ENCODE measurements at regions not wholly inside any gene's neighbourhood (a gene's known extent, or its start where the extent isn't known, plus 50 kb on each side); places are given as distances from the start of the nearest gene placed in this dataset.

- Histone ChIP-seq H3K27ac (ENCODE audit: low read depth, low read length) (no peak overlapping the region), H3K36me3 (ENCODE audit: control insufficient read depth in 1 of 2, insufficient read depth in 2 of 2, low read length in 2 of 2) (no peaks in the 10 kb centered on the region), H3K9ac (ENCODE audit: low read length) (no peak overlapping the region), H3K79me2 (ENCODE audit: insufficient read depth, low read length) (no peaks in the 10 kb centered on the region), H3K27me3 (ENCODE audit: insufficient read depth, low read length) (no peaks in the 10 kb centered on the region), H2AFZ (ENCODE audit: low read depth, low read length, poor library complexity, severe bottlenecking) (no peak overlapping the region), H3K9me3 (ENCODE audit: control insufficient read depth in 1 of 2, insufficient read depth in 1 of 2, low read depth in 1 of 2, low read length in 2 of 2) (no peaks in the 10 kb centered on the region), H3K4me3 (replicated peaks in 1 of 2; ENCODE audit: low read depth in 1 of 2, low read length in 2 of 2) (no peak overlapping the region), H3K9me2 (ENCODE audit: insufficient read depth) (no peaks in the 10 kb centered on the region; the same call in 1 of the 2 replicates), H3K4me2 (ENCODE audit: low read length) (no peak overlapping the region), H3K4me1 (ENCODE audit: control insufficient read depth in 1 of 2, insufficient read depth in 2 of 2, low read length in 2 of 2) (peaks cover 5 to 6% of the 10 kb centered on the region in 2 experiments), H4K20me1 (ENCODE audit: insufficient read depth) (no peaks in the 10 kb centered on the region)
- DNase-seq (ENCODE audit: low read depth, low spot score) (no peak), ATAC-seq (no peak)
- intact Hi-C loops (cut with micrococcal nuclease), result no loop called here
- no TSS peak for BruUV-seq (replicated peaks)
- ChIA-PET CTCF (no interaction called here), POLR2A (no interaction called here), RAD21 (ENCODE audit: low non-redundant PET in 1 of 2, low total read pairs in 2 of 2, uncharacterized antibody in 2 of 2, unreplicated experiment in 2 of 2) (no interaction called here)
- TF ChIP-seq, protein P1, sequence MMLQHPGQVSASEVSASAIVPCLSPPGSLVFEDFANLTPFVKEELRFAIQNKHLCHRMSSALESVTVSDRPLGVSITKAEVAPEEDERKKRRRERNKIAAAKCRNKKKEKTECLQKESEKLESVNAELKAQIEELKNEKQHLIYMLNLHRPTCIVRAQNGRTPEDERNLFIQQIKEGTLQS (IDR thresholded peaks at IDR 0.05), result no peak
- no peak for TF ChIP-seq EZH2phosphoT487 (IDR thresholded peaks at IDR 0.05; ENCODE audit: borderline replicate concordance)
- no peak for TF ChIP-seq REST (IDR thresholded peaks at IDR 0.05; ENCODE audit: low read depth)
- no peak for TF ChIP-seq SRF (IDR thresholded peaks at IDR 0.05; ENCODE audit: low read depth)
- TF ChIP-seq, protein P2, sequence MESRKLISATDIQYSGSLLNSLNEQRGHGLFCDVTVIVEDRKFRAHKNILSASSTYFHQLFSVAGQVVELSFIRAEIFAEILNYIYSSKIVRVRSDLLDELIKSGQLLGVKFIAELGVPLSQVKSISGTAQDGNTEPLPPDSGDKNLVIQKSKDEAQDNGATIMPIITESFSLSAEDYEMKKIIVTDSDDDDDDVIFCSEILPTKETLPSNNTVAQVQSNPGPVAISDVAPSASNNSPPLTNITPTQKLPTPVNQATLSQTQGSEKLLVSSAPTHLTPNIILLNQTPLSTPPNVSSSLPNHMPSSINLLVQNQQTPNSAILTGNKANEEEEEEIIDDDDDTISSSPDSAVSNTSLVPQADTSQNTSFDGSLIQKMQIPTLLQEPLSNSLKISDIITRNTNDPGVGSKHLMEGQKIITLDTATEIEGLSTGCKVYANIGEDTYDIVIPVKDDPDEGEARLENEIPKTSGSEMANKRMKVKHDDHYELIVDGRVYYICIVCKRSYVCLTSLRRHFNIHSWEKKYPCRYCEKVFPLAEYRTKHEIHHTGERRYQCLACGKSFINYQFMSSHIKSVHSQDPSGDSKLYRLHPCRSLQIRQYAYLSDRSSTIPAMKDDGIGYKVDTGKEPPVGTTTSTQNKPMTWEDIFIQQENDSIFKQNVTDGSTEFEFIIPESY (IDR thresholded peaks at IDR 0.05; ENCODE audit: extremely low read depth, insufficient replicate concordance, low read length), result no peak
- no peak for TF ChIP-seq EZH2 (IDR thresholded peaks at IDR 0.05)
- TF ChIP-seq CBX3 (IDR thresholded peaks at IDR 0.05; ENCODE audit: low read depth), result no peak
- no peak for TF ChIP-seq JUND (IDR thresholded peaks at IDR 0.05)
- TF ChIP-seq SIN3A (IDR thresholded peaks at IDR 0.05; ENCODE audit: low read depth), result no peak
- no peak for TF ChIP-seq POLR2AphosphoS5 (IDR thresholded peaks at IDR 0.05; ENCODE audit: low read depth, low read length)
- no peak for TF ChIP-seq CTCF (IDR thresholded peaks at IDR 0.05 in 2 of 3, conservative IDR thresholded peaks at IDR 0.05 in 1 of 3; ENCODE audit: borderline replicate concordance in 1 of 3, insufficient read depth in 1 of 3, low read depth in 2 of 3, low read length in 2 of 3)
- TF ChIP-seq FOSL1 (IDR thresholded peaks at IDR 0.05; ENCODE audit: low read depth), result no peak
Observed at GRCh38 chr12:60075091-60075490, 479.3 kb downstream of the SLC16A7 start.
